ENCODE measurements at regions not wholly inside any gene's neighbourhood (a gene's known extent, or its start where the extent isn't known, plus 50 kb on each side); places are given as distances from the start of the nearest gene placed in this dataset.

DNA sequence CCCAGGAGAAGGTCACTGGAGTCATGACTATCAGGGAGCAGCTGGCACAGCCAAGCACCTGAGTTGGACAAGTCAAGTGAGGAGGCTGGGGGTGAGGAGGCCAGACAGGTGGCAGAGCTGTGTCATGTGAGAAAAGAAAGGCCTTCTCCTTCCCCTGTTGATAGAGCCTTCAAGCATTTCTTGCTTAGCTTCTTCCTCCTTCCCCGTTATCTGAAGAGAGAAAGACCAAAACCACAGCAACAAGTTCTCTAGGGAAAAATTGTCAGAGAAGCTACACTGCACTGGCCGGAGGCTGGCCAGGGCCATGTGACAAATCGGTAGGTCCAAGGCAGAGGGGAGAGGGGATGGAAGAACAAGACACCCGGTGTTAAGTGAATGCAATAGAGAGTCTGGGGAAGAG lies 202.1 kb upstream of the PRDM1 start:
- intact Hi-C loops (cut with micrococcal nuclease): loop anchor here (5.0 kb wide), 2 partner anchors 108 to 203 kb away; partner anchors contain the start of gene PRDM1
- H4K20me1 ChIP-seq (ENCODE audit: control insufficient read depth, insufficient read depth, low read length, poor library complexity, severe bottlenecking): no peaks in the 10 kb centered on the region
- peaks cover 34 to 45% of the 10 kb centered on the region in 2 donors for H3K4me1 ChIP-seq (ENCODE audit: control insufficient read depth in 2 of 2, insufficient read depth in 2 of 2, low read length in 2 of 2)
- H3K27me3 ChIP-seq (replicated peaks in 1 of 4; ENCODE audit: control extremely low read depth in 1 of 4, control insufficient read depth in 3 of 4, insufficient read depth in 4 of 4, low read length in 3 of 4): no peaks in the 10 kb centered on the region
- peak overlapping the region; percentile 45 for H3K4me2 ChIP-seq (replicated peaks; ENCODE audit: low read depth, low read length, poor library complexity, severe bottlenecking)
- H3K27ac Mint-ChIP-seq: peak overlapping the region; percentile 33
- ChIA-PET CTCF (interaction anchor here (1.6 kb wide), 1 partner anchor 11 kb away, joined by 5 read pairs; no protein-coding TSS in a partner anchor), POLR2A (no interaction called here)
- no peaks in the 10 kb centered on the region for H3K36me3 ChIP-seq (replicated peaks in 1 of 2; ENCODE audit: control extremely low read depth in 1 of 2, control insufficient read depth in 1 of 2, extremely low read depth in 1 of 2, insufficient read depth in 2 of 2, low read length in 1 of 2)
- H3K27ac ChIP-seq (ENCODE audit: low read length in 2 of 2): peak overlapping the region in 1 of 2 donors; percentile 49
- no peaks in the 10 kb centered on the region for H3K27me3 Mint-ChIP-seq
- no peak overlapping the region for H3K4me3 ChIP-seq (ENCODE audit: control extremely low read depth in 1 of 5, extremely low read depth in 1 of 5, insufficient read depth in 1 of 5, low read depth in 2 of 5, low read length in 4 of 5)
- H3K4me1 Mint-ChIP-seq: peaks cover 39% of the 10 kb centered on the region
- H2AFZ ChIP-seq (ENCODE audit: insufficient read depth, low read depth, low read length, poor library complexity, severe bottlenecking): peak overlapping the region; percentile 51
- H3K9ac ChIP-seq (ENCODE audit: low read length): no peak overlapping the region
- 51% methylated on average over 3 of the region's 4 CpGs for WGBS (ENCODE audit: insufficient coverage)
- peak; percentile 44 for DNase-seq
- TF ChIP-seq EZH2 (IDR thresholded peaks at IDR 0.05; ENCODE audit: borderline replicate concordance, insufficient read depth, low read depth, low read length, poor library complexity, severe bottlenecking): no peak
- TF ChIP-seq, protein P1, sequence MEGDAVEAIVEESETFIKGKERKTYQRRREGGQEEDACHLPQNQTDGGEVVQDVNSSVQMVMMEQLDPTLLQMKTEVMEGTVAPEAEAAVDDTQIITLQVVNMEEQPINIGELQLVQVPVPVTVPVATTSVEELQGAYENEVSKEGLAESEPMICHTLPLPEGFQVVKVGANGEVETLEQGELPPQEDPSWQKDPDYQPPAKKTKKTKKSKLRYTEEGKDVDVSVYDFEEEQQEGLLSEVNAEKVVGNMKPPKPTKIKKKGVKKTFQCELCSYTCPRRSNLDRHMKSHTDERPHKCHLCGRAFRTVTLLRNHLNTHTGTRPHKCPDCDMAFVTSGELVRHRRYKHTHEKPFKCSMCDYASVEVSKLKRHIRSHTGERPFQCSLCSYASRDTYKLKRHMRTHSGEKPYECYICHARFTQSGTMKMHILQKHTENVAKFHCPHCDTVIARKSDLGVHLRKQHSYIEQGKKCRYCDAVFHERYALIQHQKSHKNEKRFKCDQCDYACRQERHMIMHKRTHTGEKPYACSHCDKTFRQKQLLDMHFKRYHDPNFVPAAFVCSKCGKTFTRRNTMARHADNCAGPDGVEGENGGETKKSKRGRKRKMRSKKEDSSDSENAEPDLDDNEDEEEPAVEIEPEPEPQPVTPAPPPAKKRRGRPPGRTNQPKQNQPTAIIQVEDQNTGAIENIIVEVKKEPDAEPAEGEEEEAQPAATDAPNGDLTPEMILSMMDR (IDR thresholded peaks at IDR 0.05): no peak
- H3K9me3 Mint-ChIP-seq (ENCODE audit: insufficient read depth): no peaks in the 10 kb centered on the region
- no peaks in the 10 kb centered on the region for H3K9me3 ChIP-seq (ENCODE audit: control extremely low read depth in 1 of 3, control insufficient read depth in 2 of 3, insufficient read depth in 1 of 3, low read length in 2 of 3)
- no peak overlapping the region for H3K4me3 Mint-ChIP-seq
- no peaks in the 10 kb centered on the region for H3K79me2 ChIP-seq (ENCODE audit: control insufficient read depth, insufficient read depth, low read length)
- no peak for ATAC-seq (ENCODE audit: low read depth)

DNA sequence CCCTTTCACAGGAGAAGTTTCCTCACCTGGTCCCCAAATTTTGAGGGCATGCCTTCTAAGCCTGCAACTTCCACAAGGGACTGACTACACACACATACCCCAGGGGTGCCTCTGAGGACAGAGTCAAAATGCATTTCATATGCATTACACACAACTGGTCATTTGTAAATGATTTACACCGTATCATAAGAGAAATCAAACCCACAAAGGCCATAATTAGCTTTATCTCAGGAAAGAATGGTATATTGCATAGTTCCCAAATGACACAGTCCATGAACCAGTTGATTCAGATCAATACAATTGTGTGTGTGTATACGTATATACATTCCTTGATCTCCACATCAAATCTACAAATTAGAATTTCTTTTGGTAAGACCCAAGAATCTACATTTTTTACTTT lies 203.3 kb upstream of the PRDM1 start:
- no CpG with 5 or more reads among the region's 2 CpGs for WGBS (ENCODE audit: insufficient coverage)
- CTCF ChIA-PET: interaction anchor here (0.6 to 1.6 kb wide), 2 partner anchors 12 to 590 kb away, joined by 4 to 5 read pairs; no protein-coding TSS in a partner anchor
- H3K4me1 ChIP-seq (ENCODE audit: control insufficient read depth in 2 of 2, insufficient read depth in 2 of 2, low read length in 2 of 2): peaks cover 34 to 45% of the 10 kb centered on the region in 2 donors

More for the DNA sequence above, 203.3 kb upstream of the PRDM1 start:
- Histone ChIP-seq H3K4me2 (replicated peaks; ENCODE audit: low read depth, low read length, poor library complexity, severe bottlenecking) (no peak overlapping the region), H3K79me2 (ENCODE audit: control insufficient read depth, insufficient read depth, low read length) (no peaks in the 10 kb centered on the region), H3K9me3 (ENCODE audit: control extremely low read depth in 1 of 3, control insufficient read depth in 2 of 3, insufficient read depth in 1 of 3, low read length in 2 of 3) (no peaks in the 10 kb centered on the region), H3K4me3 (ENCODE audit: control extremely low read depth in 1 of 5, extremely low read depth in 1 of 5, insufficient read depth in 1 of 5, low read depth in 2 of 5, low read length in 4 of 5) (no peak overlapping the region), H2AFZ (ENCODE audit: insufficient read depth, low read depth, low read length, poor library complexity, severe bottlenecking) (no peak overlapping the region), H3K27ac (ENCODE audit: low read length in 2 of 2) (no peak overlapping the region), H3K27me3 (replicated peaks in 1 of 4; ENCODE audit: control extremely low read depth in 1 of 4, control insufficient read depth in 3 of 4, insufficient read depth in 4 of 4, low read length in 3 of 4) (no peaks in the 10 kb centered on the region), H4K20me1 (ENCODE audit: control insufficient read depth, insufficient read depth, low read length, poor library complexity, severe bottlenecking) (no peaks in the 10 kb centered on the region), H3K9ac (ENCODE audit: low read length) (no peak overlapping the region), H3K36me3 (replicated peaks in 1 of 2; ENCODE audit: control extremely low read depth in 1 of 2, control insufficient read depth in 1 of 2, extremely low read depth in 1 of 2, insufficient read depth in 2 of 2, low read length in 1 of 2) (no peaks in the 10 kb centered on the region)
- H3K9me3 Mint-ChIP-seq (ENCODE audit: insufficient read depth): no peaks in the 10 kb centered on the region
- ATAC-seq (ENCODE audit: low read depth): no peak
- TF ChIP-seq, protein P1 (IDR thresholded peaks at IDR 0.05): no peak
- TF ChIP-seq EZH2 (IDR thresholded peaks at IDR 0.05; ENCODE audit: borderline replicate concordance, insufficient read depth, low read depth, low read length, poor library complexity, severe bottlenecking): no peak
- no peak overlapping the region for H3K4me3 Mint-ChIP-seq
- peaks cover 39% of the 10 kb centered on the region for H3K4me1 Mint-ChIP-seq
- H3K27ac Mint-ChIP-seq: no peak overlapping the region
- DNase-seq: no peak
- POLR2A ChIA-PET: no interaction called here
- intact Hi-C loops (cut with micrococcal nuclease): loop anchor here (5.0 kb wide), 2 partner anchors 109 to 204 kb away; partner anchors contain the start of gene PRDM1
- no peaks in the 10 kb centered on the region for H3K27me3 Mint-ChIP-seq
